ENCODE measurements at regions not wholly inside any gene's neighbourhood (a gene's known extent, or its start where the extent isn't known, plus 50 kb on each side); places are given as distances from the start of the nearest gene placed in this dataset.

DNA sequence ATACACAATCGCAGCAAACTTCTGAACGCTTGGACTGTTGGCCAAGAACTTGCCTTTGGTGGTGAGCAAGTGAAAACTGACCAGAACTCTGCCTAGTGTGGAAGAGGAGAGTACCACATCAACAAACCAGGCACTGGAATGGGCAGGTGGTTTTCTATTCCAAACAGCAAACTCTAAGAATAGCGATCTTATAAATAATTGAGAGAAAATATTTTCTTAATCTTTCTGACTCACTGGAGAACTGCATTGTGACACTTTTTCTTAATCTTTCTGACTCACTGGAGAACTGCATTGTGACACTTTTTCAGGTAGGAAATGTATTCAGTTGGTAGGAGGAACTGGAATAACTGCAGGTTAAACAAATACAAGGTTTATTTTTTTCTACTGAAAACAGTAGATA, 57.0 kb upstream of the SORBS2 start:
- TF ChIP-seq, protein P1, sequence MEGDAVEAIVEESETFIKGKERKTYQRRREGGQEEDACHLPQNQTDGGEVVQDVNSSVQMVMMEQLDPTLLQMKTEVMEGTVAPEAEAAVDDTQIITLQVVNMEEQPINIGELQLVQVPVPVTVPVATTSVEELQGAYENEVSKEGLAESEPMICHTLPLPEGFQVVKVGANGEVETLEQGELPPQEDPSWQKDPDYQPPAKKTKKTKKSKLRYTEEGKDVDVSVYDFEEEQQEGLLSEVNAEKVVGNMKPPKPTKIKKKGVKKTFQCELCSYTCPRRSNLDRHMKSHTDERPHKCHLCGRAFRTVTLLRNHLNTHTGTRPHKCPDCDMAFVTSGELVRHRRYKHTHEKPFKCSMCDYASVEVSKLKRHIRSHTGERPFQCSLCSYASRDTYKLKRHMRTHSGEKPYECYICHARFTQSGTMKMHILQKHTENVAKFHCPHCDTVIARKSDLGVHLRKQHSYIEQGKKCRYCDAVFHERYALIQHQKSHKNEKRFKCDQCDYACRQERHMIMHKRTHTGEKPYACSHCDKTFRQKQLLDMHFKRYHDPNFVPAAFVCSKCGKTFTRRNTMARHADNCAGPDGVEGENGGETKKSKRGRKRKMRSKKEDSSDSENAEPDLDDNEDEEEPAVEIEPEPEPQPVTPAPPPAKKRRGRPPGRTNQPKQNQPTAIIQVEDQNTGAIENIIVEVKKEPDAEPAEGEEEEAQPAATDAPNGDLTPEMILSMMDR (conservative IDR thresholded peaks at IDR 0.05 in 1 of 2, IDR thresholded peaks at IDR 0.05 in 1 of 2; ENCODE audit: extremely low read depth in 1 of 2, insufficient read depth in 1 of 2, low read depth in 1 of 2, low read length in 2 of 2), result no peak
- no peak for TF ChIP-seq EZH2 (IDR thresholded peaks at IDR 0.05; ENCODE audit: borderline replicate concordance, low read length)

Measured in mammary epithelial cell (primary cell).